ENCODE measurements at regions not wholly inside any gene's neighbourhood (a gene's known extent, or its start where the extent isn't known, plus 50 kb on each side); places are given as distances from the start of the nearest gene placed in this dataset.

GRCh38 chr5:60173667-60174066 is 280.1 kb upstream of the PDE4D start:
- TF ChIP-seq CTCF (IDR thresholded peaks at IDR 0.05 in 8 of 11, conservative IDR thresholded peaks at IDR 0.05 in 3 of 11) = no peak
- no peak for TF ChIP-seq POLR2AphosphoS5 (IDR thresholded peaks at IDR 0.05)
- no peak for TF ChIP-seq POLR2A (IDR thresholded peaks at IDR 0.05)

All from spleen (tissue), 7 donors.